WI38 (cell line): ENCODE measurements at regions not wholly inside any gene's neighbourhood (a gene's known extent, or its start where the extent isn't known, plus 50 kb on each side); places are given as distances from the start of the nearest gene placed in this dataset.

Experiments used
- H3K4me3 ChIP-seq: 2 replicates; pipeline ENCODE4 v1.5.1; 2011; ENCODE audit warnings: low read depth, mild to moderate bottlenecking, control low read depth, low read length
- TF ChIP-seq, protein P1 (sequence below): IDR thresholded peaks from 2 replicates; pipeline ENCODE4 v1.5.1; 2012; ENCODE audit warnings: low read depth, mild to moderate bottlenecking, control low read depth, low read length

DNA sequence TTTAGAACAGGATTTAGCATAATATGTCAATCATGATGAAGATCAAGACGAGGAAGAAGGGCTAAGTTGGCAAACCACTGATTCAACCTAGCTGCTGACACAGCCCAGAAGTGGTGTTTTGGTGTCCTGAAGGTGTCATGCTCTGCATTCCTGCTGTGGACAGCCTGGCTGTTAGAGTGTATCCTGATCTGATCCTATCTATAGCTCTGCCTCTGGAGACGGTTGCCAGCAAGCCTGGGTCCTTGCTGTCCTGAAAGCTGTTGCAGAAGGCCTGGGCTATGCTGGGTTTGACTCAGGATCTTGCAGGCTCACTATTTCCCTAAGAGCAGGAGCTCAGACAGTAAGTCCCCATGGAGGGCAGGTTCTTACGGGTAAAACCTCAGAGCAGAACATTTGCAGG, 416.4 kb downstream of the TSHZ3 start:
- TF ChIP-seq, protein P1, sequence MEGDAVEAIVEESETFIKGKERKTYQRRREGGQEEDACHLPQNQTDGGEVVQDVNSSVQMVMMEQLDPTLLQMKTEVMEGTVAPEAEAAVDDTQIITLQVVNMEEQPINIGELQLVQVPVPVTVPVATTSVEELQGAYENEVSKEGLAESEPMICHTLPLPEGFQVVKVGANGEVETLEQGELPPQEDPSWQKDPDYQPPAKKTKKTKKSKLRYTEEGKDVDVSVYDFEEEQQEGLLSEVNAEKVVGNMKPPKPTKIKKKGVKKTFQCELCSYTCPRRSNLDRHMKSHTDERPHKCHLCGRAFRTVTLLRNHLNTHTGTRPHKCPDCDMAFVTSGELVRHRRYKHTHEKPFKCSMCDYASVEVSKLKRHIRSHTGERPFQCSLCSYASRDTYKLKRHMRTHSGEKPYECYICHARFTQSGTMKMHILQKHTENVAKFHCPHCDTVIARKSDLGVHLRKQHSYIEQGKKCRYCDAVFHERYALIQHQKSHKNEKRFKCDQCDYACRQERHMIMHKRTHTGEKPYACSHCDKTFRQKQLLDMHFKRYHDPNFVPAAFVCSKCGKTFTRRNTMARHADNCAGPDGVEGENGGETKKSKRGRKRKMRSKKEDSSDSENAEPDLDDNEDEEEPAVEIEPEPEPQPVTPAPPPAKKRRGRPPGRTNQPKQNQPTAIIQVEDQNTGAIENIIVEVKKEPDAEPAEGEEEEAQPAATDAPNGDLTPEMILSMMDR = no peak
- H3K4me3 ChIP-seq = no peak overlapping the region

DNA sequence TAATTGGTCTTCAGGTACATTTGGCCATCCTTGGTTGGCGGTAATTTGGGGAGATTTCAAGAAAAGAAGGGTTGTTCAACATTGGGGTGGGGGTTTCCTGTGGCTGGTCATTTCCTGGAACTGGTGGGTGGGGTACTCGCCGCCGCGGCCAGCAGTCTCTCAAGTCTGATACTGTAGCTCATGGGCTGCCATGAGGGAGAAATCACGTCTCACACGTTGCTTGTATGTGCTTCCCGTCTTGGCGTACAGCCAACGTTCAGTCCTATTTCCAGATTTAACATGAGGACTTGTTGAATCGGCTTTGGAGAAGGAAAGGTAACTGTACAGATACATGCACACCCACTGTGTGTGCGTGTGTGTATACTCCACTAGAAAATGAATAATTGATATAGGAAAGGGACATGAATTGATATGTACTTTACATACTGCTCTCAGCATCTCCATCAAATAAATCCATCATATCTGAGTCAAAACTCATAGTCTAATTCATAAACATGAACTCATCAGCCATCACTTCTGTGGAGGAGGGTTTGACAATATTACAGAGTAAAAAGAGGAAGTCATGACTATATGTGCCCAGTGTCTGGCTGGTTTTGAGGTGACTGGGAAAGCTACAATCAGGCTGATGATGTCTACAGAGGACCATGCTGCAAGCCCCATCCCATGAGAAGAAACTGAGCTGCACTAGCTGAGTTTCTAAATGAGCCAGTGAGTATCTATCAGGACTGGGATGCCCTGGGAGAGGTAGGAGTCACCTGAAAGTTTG, 418.1 kb downstream of the TSHZ3 start:
- TF ChIP-seq, protein P1 = no peak
- H3K4me3 ChIP-seq = no peak overlapping the region

DNA sequence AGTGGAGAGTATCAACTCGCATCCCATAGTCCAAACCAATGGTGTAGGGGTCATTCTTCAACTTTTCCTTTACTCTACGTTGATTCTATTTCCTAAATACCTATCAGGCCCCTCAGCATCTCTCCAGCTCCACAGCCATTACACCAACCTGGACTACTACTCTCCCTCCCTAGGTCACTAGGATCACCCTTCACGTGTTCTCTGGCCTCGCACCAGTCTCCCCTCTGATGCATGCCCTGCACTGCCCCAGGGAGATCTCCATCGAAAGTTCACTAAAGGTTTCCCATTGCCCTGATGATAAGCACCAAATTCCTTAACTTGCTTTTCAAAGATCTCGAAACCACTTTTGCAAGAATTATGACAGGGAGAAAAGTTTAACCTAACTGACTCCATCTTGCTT, 421.5 kb downstream of the TSHZ3 start:
- TF ChIP-seq, protein P1 = no peak
- H3K4me3 ChIP-seq = no peak overlapping the region

DNA sequence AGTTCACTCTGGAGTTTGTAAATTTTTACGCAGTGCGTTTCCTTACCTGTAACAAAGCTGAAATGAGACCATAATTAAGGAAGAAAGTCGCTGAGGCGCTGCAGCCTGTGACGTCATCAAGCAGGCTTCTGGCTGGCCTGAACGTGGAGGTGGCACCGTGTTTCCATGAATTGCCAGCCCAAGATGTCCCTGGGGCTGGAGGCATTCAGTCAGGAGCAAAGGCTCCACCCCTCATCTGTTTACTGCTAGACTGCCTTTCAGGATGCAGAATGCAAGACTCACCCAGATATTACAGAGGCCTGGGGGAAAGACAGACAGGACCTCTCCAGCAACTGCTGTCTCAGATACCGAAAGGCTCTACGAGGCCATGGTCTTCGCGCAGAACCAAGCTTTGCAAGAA, 424.6 kb downstream of the TSHZ3 start:
- TF ChIP-seq, protein P1 = no peak
- no peak overlapping the region for H3K4me3 ChIP-seq

DNA sequence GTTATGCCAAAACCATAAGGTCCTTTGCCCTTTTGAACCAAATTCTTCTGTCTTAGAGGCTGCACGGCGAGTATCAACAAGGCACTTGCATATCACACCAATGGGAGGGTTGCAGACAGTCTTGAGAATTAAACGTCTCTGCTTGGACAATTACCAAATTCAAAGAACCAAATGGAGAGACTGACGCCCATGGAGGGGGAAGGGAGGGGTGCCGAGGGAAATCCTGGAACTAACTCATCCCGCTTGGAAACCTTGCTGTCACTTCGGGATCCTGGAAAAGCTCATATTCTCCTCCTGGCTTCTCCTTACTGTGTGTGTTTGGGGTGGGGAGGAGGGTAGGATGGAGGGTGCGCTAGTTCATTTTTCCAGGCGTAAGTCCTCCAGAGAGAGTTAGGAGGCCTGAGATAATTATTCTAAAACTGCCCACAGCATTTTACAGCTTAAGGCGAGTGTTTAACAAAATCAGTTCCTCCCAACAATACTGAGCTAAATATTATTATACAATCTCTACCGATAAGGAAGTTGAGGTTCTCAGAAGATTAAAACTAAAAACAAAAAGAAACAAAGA, 425.1 kb downstream of the TSHZ3 start:
- TF ChIP-seq, protein P1 = no peak
- H3K4me3 ChIP-seq = no peak overlapping the region

DNA sequence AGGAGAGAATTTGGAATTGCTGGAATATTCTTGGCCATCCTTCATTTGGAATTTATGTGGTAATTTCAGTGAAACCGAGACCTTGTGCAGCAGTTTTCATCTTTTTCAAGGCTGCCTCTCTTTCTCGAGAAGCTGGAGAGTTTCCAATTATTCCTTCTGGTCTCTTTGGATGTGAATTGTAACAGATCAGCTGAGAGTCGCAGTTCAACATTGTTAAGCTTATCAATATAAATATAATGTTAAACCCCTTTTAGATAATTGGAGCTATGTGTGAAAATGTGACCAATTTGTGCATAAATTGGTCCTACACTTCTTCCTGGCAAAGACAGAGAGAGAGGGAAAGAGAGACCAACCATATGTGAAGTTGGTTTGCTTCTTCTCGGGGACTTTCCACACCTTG, 425.6 kb downstream of the TSHZ3 start:
- TF ChIP-seq, protein P1 = no peak
- no peak overlapping the region for H3K4me3 ChIP-seq

DNA sequence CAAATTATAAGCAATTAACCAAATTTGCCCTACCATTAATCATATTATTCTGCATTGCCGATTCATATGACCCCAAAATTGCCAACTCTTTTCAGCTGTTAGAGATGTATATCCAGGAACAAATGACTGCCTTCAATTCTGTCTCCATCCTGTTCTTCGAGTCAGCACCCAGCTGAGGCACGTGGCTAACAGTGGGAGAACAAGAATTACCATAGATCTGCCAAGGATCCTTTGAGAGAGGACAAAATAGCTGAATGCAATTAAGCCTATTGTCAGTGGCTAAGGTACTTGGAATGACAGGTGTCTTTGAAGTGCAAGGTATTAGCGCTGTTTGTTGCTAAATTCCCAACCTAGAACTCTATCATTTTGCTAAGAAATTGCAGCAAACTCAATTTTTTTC, 426.1 kb downstream of the TSHZ3 start:
- TF ChIP-seq, protein P1 = no peak
- no peak overlapping the region for H3K4me3 ChIP-seq
